ENCODE measurements at regions not wholly inside any gene's neighbourhood (a gene's known extent, or its start where the extent isn't known, plus 50 kb on each side); places are given as distances from the start of the nearest gene placed in this dataset.

GRCh38 chr1:217078078-217078690 is 355.0 kb upstream of the ESRRG start:
- H3K4me3 Mint-ChIP-seq: no peak overlapping the region
- H3K36me3 Mint-ChIP-seq: no peaks in the 10 kb centered on the region
- H3K27ac Mint-ChIP-seq: no peak overlapping the region
- H3K4me1 Mint-ChIP-seq: no peaks in the 10 kb centered on the region
- H3K9me3 Mint-ChIP-seq: peaks cover 5% of the 10 kb centered on the region
- no peaks in the 10 kb centered on the region for H3K27me3 Mint-ChIP-seq

GRCh38 chr1:217077426-217077825 is 354.2 kb upstream of the ESRRG start:
- Mint-ChIP-seq H3K4me3 (no peak overlapping the region), H3K9me3 (peaks cover 5% of the 10 kb centered on the region), H3K4me1 (no peaks in the 10 kb centered on the region), H3K27me3 (no peaks in the 10 kb centered on the region), H3K36me3 (no peaks in the 10 kb centered on the region), H3K27ac (no peak overlapping the region)

- Mint-ChIP-seq H3K27ac (no peak overlapping the region), H3K4me3 (no peak overlapping the region), H3K36me3 (no peaks in the 10 kb centered on the region), H3K27me3 (no peaks in the 10 kb centered on the region), H3K9me3 (peaks cover 5% of the 10 kb centered on the region), H3K4me1 (no peaks in the 10 kb centered on the region)
Measured at GRCh38 chr1:217076902-217077301, 353.7 kb upstream of the ESRRG start.

GRCh38 chr1:217072926-217073325 is 349.7 kb upstream of the ESRRG start:
- H3K4me1 Mint-ChIP-seq: no peaks in the 10 kb centered on the region
- H3K4me3 Mint-ChIP-seq: no peak overlapping the region
- H3K9me3 Mint-ChIP-seq: peaks cover 11% of the 10 kb centered on the region
- no peak overlapping the region for H3K27ac Mint-ChIP-seq
- H3K27me3 Mint-ChIP-seq: no peaks in the 10 kb centered on the region
- H3K36me3 Mint-ChIP-seq: no peaks in the 10 kb centered on the region

GRCh38 chr1:217067642-217068041 is 344.4 kb upstream of the ESRRG start:
- Mint-ChIP-seq H3K4me3 (no peak overlapping the region), H3K9me3 (peaks cover 5% of the 10 kb centered on the region), H3K36me3 (no peaks in the 10 kb centered on the region), H3K4me1 (no peaks in the 10 kb centered on the region), H3K27me3 (no peaks in the 10 kb centered on the region), H3K27ac (no peak overlapping the region)

- peaks cover 5% of the 10 kb centered on the region for H3K9me3 Mint-ChIP-seq
Measured at GRCh38 chr1:217066794-217067193, 343.6 kb upstream of the ESRRG start.

GRCh38 chr1:217063172-217063908 is 340.1 kb upstream of the ESRRG start:
- no peaks in the 10 kb centered on the region for H3K4me1 Mint-ChIP-seq
- H3K4me3 Mint-ChIP-seq: no peak overlapping the region
- no peak overlapping the region for H3K27ac Mint-ChIP-seq
- H3K9me3 Mint-ChIP-seq: no peaks in the 10 kb centered on the region
- H3K27me3 Mint-ChIP-seq: no peaks in the 10 kb centered on the region
- H3K36me3 Mint-ChIP-seq: no peaks in the 10 kb centered on the region

More at GRCh38 chr1:217066794-217067193, 343.6 kb upstream of the ESRRG start:
- Mint-ChIP-seq H3K27me3 (no peaks in the 10 kb centered on the region), H3K4me1 (no peaks in the 10 kb centered on the region), H3K4me3 (no peak overlapping the region), H3K36me3 (no peaks in the 10 kb centered on the region), H3K27ac (no peak overlapping the region)

GRCh38 chr1:217062586-217062985 is 339.4 kb upstream of the ESRRG start:
- Mint-ChIP-seq H3K36me3 (no peaks in the 10 kb centered on the region), H3K27ac (no peak overlapping the region), H3K27me3 (no peaks in the 10 kb centered on the region), H3K4me3 (no peak overlapping the region), H3K9me3 (peaks cover 4% of the 10 kb centered on the region), H3K4me1 (no peaks in the 10 kb centered on the region)

GRCh38 chr1:217059401-217059800 is 336.2 kb upstream of the ESRRG start:
- Mint-ChIP-seq H3K4me3 (no peak overlapping the region), H3K4me1 (no peaks in the 10 kb centered on the region), H3K27ac (no peak overlapping the region), H3K9me3 (peaks cover 10% of the 10 kb centered on the region), H3K36me3 (no peaks in the 10 kb centered on the region), H3K27me3 (peaks cover 3% of the 10 kb centered on the region)

GRCh38 chr1:217053676-217054075 is 330.4 kb upstream of the ESRRG start:
- H3K9me3 Mint-ChIP-seq: peaks cover 10% of the 10 kb centered on the region
- no peaks in the 10 kb centered on the region for H3K36me3 Mint-ChIP-seq
- no peak overlapping the region for H3K4me3 Mint-ChIP-seq
- peaks cover 3% of the 10 kb centered on the region for H3K27me3 Mint-ChIP-seq
- no peak overlapping the region for H3K27ac Mint-ChIP-seq
- no peaks in the 10 kb centered on the region for H3K4me1 Mint-ChIP-seq

GRCh38 chr1:217052626-217053025 is 329.4 kb upstream of the ESRRG start:
- H3K27ac Mint-ChIP-seq: no peak overlapping the region
- H3K9me3 Mint-ChIP-seq: peaks cover 6% of the 10 kb centered on the region
- H3K36me3 Mint-ChIP-seq: no peaks in the 10 kb centered on the region
- peaks cover 3% of the 10 kb centered on the region for H3K27me3 Mint-ChIP-seq
- H3K4me3 Mint-ChIP-seq: no peak overlapping the region
- no peaks in the 10 kb centered on the region for H3K4me1 Mint-ChIP-seq

GRCh38 chr1:217052196-217052595 is 329.0 kb upstream of the ESRRG start:
- Mint-ChIP-seq H3K27ac (no peak overlapping the region), H3K36me3 (no peaks in the 10 kb centered on the region), H3K4me3 (no peak overlapping the region), H3K27me3 (peaks cover 3% of the 10 kb centered on the region), H3K9me3 (peaks cover 5% of the 10 kb centered on the region), H3K4me1 (no peaks in the 10 kb centered on the region)

- no peaks in the 10 kb centered on the region for H3K27me3 Mint-ChIP-seq
- no peak overlapping the region for H3K4me3 Mint-ChIP-seq
- no peaks in the 10 kb centered on the region for H3K4me1 Mint-ChIP-seq
- H3K27ac Mint-ChIP-seq: no peak overlapping the region
- no peaks in the 10 kb centered on the region for H3K9me3 Mint-ChIP-seq
- H3K36me3 Mint-ChIP-seq: no peaks in the 10 kb centered on the region
Measured at GRCh38 chr1:217049721-217050120, 326.5 kb upstream of the ESRRG start.

- H3K27ac Mint-ChIP-seq: no peak overlapping the region
- H3K36me3 Mint-ChIP-seq: no peaks in the 10 kb centered on the region
- H3K4me1 Mint-ChIP-seq: no peaks in the 10 kb centered on the region
- H3K4me3 Mint-ChIP-seq: no peak overlapping the region
- no peaks in the 10 kb centered on the region for H3K27me3 Mint-ChIP-seq
- H3K9me3 Mint-ChIP-seq: no peaks in the 10 kb centered on the region
Measured at GRCh38 chr1:217049081-217049480, 325.9 kb upstream of the ESRRG start.

GRCh38 chr1:217048104-217048707 is 325.0 kb upstream of the ESRRG start:
- Mint-ChIP-seq H3K4me3 (no peak overlapping the region), H3K27me3 (no peaks in the 10 kb centered on the region)

GRCh38 chr1:217040711-217041455 is 317.7 kb upstream of the ESRRG start:
- Mint-ChIP-seq H3K9me3 (peaks cover 27% of the 10 kb centered on the region), H3K36me3 (no peaks in the 10 kb centered on the region), H3K4me3 (no peak overlapping the region), H3K4me1 (no peaks in the 10 kb centered on the region), H3K27ac (no peak overlapping the region), H3K27me3 (no peaks in the 10 kb centered on the region)

More at GRCh38 chr1:217048104-217048707, 325.0 kb upstream of the ESRRG start:
- Mint-ChIP-seq H3K27ac (no peak overlapping the region), H3K36me3 (no peaks in the 10 kb centered on the region), H3K9me3 (no peaks in the 10 kb centered on the region), H3K4me1 (no peaks in the 10 kb centered on the region)
